Hepatocyte (in vitro differentiated cells): ENCODE measurements at regions not wholly inside any gene's neighbourhood (a gene's known extent, or its start where the extent isn't known, plus 50 kb on each side); places are given as distances from the start of the nearest gene placed in this dataset.
A peak's percentile ranks its signal among the peaks of the same experiment; 100 is the strongest.

Experiments
- DNase-seq: peaks from one replicate; pipeline ENCODE4 v3.0.0-alpha.2; 2016; ENCODE audit warnings: low spot score
- H2AFZ ChIP-seq: fragments of 200-600 bp; sonication (generic); 2 replicates; pipeline ENCODE4 v1.6.0; 2016; ENCODE audit warnings: antibody characterized with exemption, mild to moderate bottlenecking
- H3K27ac ChIP-seq: fragments of 200-600 bp; sonication (generic); 2 replicates; pipeline ENCODE4 v1.5.1; 2016; ENCODE audit warnings: mild to moderate bottlenecking
- H3K27me3 ChIP-seq: fragments of 200-600 bp; sonication (generic); 2 replicates; pipeline ENCODE4 v1.6.1; 2016
- H3K36me3 ChIP-seq: fragments of 200-600 bp; sonication (generic); replicated peaks from 2 replicates; pipeline ENCODE4 v1.5.1; 2016; ENCODE audit warnings: low read depth; ENCODE audit not compliant: insufficient read depth
- H3K4me1 ChIP-seq: fragments of 200-600 bp; sonication (generic); 2 replicates; pipeline ENCODE4 v1.5.1; 2016; ENCODE audit warnings: mild to moderate bottlenecking, moderate library complexity; ENCODE audit not compliant: insufficient read depth
- H3K4me2 ChIP-seq: fragments of 200-600 bp; sonication (generic); 2 replicates; pipeline ENCODE4 v1.6.0; 2016
- H3K4me3 ChIP-seq: fragments of 200-600 bp; sonication (generic); 2 replicates; pipeline ENCODE4 v1.5.1; 2016; ENCODE audit warnings: mild to moderate bottlenecking
- H3K79me2 ChIP-seq: fragments of 200-600 bp; sonication (generic); 2 replicates; pipeline ENCODE4 v1.6.0; 2017; ENCODE audit warnings: mild to moderate bottlenecking
- H3K9me2 ChIP-seq: fragments of 200-600 bp; sonication (generic); replicated peaks from 2 replicates; pipeline ENCODE4 v1.6.0; 2017; ENCODE audit warnings: mild to moderate bottlenecking; ENCODE audit not compliant: insufficient read depth
- H3K9me3 ChIP-seq: fragments of 200-600 bp; sonication (generic); 2 replicates; pipeline ENCODE4 v1.5.1; 2016; ENCODE audit warnings: low read depth, mild to moderate bottlenecking
- H4K20me1 ChIP-seq: fragments of 200-600 bp; sonication (generic); 2 replicates; pipeline ENCODE4 v1.6.0; 2016; ENCODE audit warnings: mild to moderate bottlenecking; ENCODE audit not compliant: insufficient read depth, poor library complexity, severe bottlenecking
- EZH2 ChIP-seq: fragments of 200-600 bp; sonication (generic); IDR thresholded peaks from 2 replicates; pipeline ENCODE4 v1.6.1; 2016; ENCODE audit warnings: antibody characterized with exemption, mild to moderate bottlenecking, borderline replicate concordance
- EZH2phosphoT487 ChIP-seq: fragments of 200-600 bp; sonication (generic); IDR thresholded peaks from one replicate; pipeline ENCODE4 v1.6.1; 2018; ENCODE audit warnings: antibody characterized with exemption, mild to moderate bottlenecking, low read depth, moderate library complexity; ENCODE audit not compliant: unreplicated experiment, severe bottlenecking
- WGBS: methylation state at CpG from one replicate; pipeline ENCODE4 v1.1.6; 2016; ENCODE audit warnings: low lambda C conversion rate; ENCODE audit errors: missing lambda C conversion rate; 5-methylcytosine and 5-hydroxymethylcytosine counted together
- TF ChIP-seq, protein P1 (sequence below): fragments of 200-600 bp; sonication (generic); IDR thresholded peaks from 2 replicates; pipeline ENCODE4 v1.5.1; 2016; ENCODE audit warnings: antibody characterized with exemption, mild to moderate bottlenecking; ENCODE audit not compliant: poor library complexity

DNA sequence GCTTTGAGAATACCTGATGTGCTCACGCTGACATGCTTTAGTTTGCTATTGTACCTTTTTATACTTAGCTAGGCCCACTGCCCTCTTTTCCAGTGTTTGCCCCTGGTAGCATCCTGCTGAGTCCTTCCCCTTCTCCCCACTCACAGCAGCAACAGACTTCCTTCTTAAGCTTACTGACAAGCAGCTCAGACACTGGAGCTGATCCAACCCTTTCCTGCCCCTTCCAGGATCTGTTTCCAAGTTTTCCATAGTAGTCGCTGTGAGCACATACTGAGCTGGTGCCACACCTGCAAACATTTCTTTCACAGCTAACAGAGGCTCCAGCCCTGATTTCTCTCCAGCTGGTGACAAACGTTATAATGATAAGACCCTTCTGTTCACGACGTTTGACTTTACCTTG is 991.4 kb upstream of the CELF4 start:
- Histone ChIP-seq H3K79me2 (no peaks in the 10 kb centered on the region), H3K4me3 (no peak overlapping the region), H3K9me2 (no peaks in the 10 kb centered on the region), H3K36me3 (no peaks in the 10 kb centered on the region), H4K20me1 (no peaks in the 10 kb centered on the region), H3K4me2 (no peak overlapping the region), H3K27ac (no peak overlapping the region), H3K27me3 (no peaks in the 10 kb centered on the region), H3K4me1 (no peaks in the 10 kb centered on the region), H2AFZ (no peak overlapping the region), H3K9me3 (no peaks in the 10 kb centered on the region)
- WGBS, result 64% methylated on average over 5 of the region's 5 CpGs
- no peak for DNase-seq
- TF ChIP-seq EZH2phosphoT487 (no peak), EZH2 (no peak)
- TF ChIP-seq, protein P1, sequence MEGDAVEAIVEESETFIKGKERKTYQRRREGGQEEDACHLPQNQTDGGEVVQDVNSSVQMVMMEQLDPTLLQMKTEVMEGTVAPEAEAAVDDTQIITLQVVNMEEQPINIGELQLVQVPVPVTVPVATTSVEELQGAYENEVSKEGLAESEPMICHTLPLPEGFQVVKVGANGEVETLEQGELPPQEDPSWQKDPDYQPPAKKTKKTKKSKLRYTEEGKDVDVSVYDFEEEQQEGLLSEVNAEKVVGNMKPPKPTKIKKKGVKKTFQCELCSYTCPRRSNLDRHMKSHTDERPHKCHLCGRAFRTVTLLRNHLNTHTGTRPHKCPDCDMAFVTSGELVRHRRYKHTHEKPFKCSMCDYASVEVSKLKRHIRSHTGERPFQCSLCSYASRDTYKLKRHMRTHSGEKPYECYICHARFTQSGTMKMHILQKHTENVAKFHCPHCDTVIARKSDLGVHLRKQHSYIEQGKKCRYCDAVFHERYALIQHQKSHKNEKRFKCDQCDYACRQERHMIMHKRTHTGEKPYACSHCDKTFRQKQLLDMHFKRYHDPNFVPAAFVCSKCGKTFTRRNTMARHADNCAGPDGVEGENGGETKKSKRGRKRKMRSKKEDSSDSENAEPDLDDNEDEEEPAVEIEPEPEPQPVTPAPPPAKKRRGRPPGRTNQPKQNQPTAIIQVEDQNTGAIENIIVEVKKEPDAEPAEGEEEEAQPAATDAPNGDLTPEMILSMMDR, result no peak

- TF ChIP-seq EZH2, result no peak
- TF ChIP-seq EZH2phosphoT487, result no peak
- TF ChIP-seq, protein P1, result no peak
- WGBS, result 85% methylated on average over 2 of the region's 2 CpGs
- H3K4me1 ChIP-seq, result no peaks in the 10 kb centered on the region
- H3K9me3 ChIP-seq, result no peaks in the 10 kb centered on the region
- no peaks in the 10 kb centered on the region for H3K9me2 ChIP-seq
- H3K36me3 ChIP-seq, result no peaks in the 10 kb centered on the region
- no peak overlapping the region for H2AFZ ChIP-seq
- no peaks in the 10 kb centered on the region for H4K20me1 ChIP-seq
- no peaks in the 10 kb centered on the region for H3K27me3 ChIP-seq
- H3K4me2 ChIP-seq, result no peak overlapping the region
- DNase-seq, result no peak
- H3K4me3 ChIP-seq, result no peak overlapping the region
- H3K27ac ChIP-seq, result no peak overlapping the region
- no peaks in the 10 kb centered on the region for H3K79me2 ChIP-seq
These were observed 987.2 kb upstream of the CELF4 start for GRCh38 chr18:38552732-38553321.

- DNase-seq, result no peak
- no peaks in the 10 kb centered on the region for H3K79me2 ChIP-seq
- no peaks in the 10 kb centered on the region for H3K27me3 ChIP-seq
- H3K4me1 ChIP-seq, result no peaks in the 10 kb centered on the region
- no peaks in the 10 kb centered on the region for H3K9me2 ChIP-seq
- WGBS, result 76% methylated on average over 10 of the region's 10 CpGs
- no peak overlapping the region for H3K27ac ChIP-seq
- TF ChIP-seq, protein P1, result no peak
- TF ChIP-seq EZH2phosphoT487 (no peak), EZH2 (no peak)
- no peaks in the 10 kb centered on the region for H3K36me3 ChIP-seq
- H4K20me1 ChIP-seq, result no peaks in the 10 kb centered on the region
- no peaks in the 10 kb centered on the region for H3K9me3 ChIP-seq
- no peak overlapping the region for H3K4me2 ChIP-seq
- H2AFZ ChIP-seq, result no peak overlapping the region
- no peak overlapping the region for H3K4me3 ChIP-seq
These were observed 986.3 kb upstream of the CELF4 start for GRCh38 chr18:38551881-38552280.

DNA sequence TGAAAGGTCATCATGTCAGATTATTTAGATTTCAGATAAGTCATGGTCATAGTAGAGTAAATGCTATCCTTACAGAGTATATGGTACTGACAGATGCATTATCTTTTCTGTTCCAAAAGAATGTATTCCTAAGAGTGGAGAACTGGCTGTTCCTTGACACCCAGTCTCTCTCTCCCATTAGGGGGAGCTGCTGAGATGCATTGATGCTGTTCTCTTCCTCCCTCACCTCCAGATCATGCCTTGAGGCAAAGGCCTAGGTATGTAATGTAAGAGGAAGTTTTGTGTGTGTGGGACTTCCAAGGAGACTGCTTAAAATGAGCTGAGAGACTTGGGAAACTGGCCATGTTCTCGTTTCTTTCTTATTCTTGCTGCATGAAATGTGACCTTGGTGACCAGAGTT is 979.5 kb upstream of the CELF4 start:
- TF ChIP-seq, protein P1, result peak; percentile 40
- no peak for TF ChIP-seq EZH2
- no peak for TF ChIP-seq EZH2phosphoT487
- H3K27ac ChIP-seq, result no peak overlapping the region
- H3K4me2 ChIP-seq, result no peak overlapping the region
- H2AFZ ChIP-seq, result no peak overlapping the region
- H3K36me3 ChIP-seq, result no peaks in the 10 kb centered on the region
- H3K4me3 ChIP-seq, result no peak overlapping the region
- WGBS, result 79% methylated on average over 1 of the region's 1 CpG
- no peaks in the 10 kb centered on the region for H3K4me1 ChIP-seq
- H3K27me3 ChIP-seq, result no peaks in the 10 kb centered on the region
- no peaks in the 10 kb centered on the region for H3K79me2 ChIP-seq
- H4K20me1 ChIP-seq, result no peaks in the 10 kb centered on the region
- H3K9me3 ChIP-seq, result no peaks in the 10 kb centered on the region
- H3K9me2 ChIP-seq, result no peaks in the 10 kb centered on the region
- peak; percentile 52 for DNase-seq
